H1 (cell line): ENCODE measurements at regions not wholly inside any gene's neighbourhood (a gene's known extent, or its start where the extent isn't known, plus 50 kb on each side); places are given as distances from the start of the nearest gene placed in this dataset.

Experiments
- CTCF ChIA-PET: fragments of 300-600 bp; sonication (Branson Sonifier 250); formaldehyde crosslinking; loops from one replicate; lab custom pipeline; 2021; ENCODE audit not compliant: partially characterized antibody; lab: Charles Lee
- POLR2A ChIA-PET: fragments of 300-600 bp; sonication (Branson Sonifier 250); formaldehyde crosslinking; loops from one replicate; lab custom pipeline; 2021; ENCODE audit warnings: inconsistent platforms; ENCODE audit not compliant: partially characterized antibody; lab: Charles Lee
- DNase-seq, 2 experiments: peaks; one replicate each; pipeline versions ENCODE4 v3.0.0 to v3.0.0-alpha.2; 2010 to 2022; ENCODE audit warnings: low spot score in 2 of 2, low read depth in 1 of 2, mixed read lengths in 1 of 2
- FAIRE-seq: peaks from 2 replicates; lab custom pipeline; 2011; peaks lifted over from hg19 to GRCh38; lab: Jason Lieb, UNC
- H2AFZ ChIP-seq: 2 replicates; pipeline ENCODE4 v1.8.1; 2012; ENCODE audit warnings: low read length, inconsistent platforms
- H2AK5ac ChIP-seq: 2 replicates; pipeline ENCODE4 v1.6.1; 2013; ENCODE audit warnings: low read depth, low read length
- H2BK120ac ChIP-seq: replicated peaks from 2 replicates; pipeline ENCODE3; 2013; ENCODE audit warnings: low read depth, low read length, inconsistent platforms
- H2BK12ac ChIP-seq: 2 replicates; pipeline ENCODE4 v1.6.1; 2013; ENCODE audit warnings: low read depth, low read length
- H2BK15ac ChIP-seq: 2 replicates; pipeline ENCODE4 v1.6.1; 2013; ENCODE audit warnings: low read length
- H2BK20ac ChIP-seq: 2 replicates; pipeline ENCODE4 v1.6.1; 2013; ENCODE audit warnings: low read length
- H2BK5ac ChIP-seq: 2 replicates; pipeline ENCODE4 v1.6.1; 2013; ENCODE audit warnings: low read depth, low read length
- H3K14ac ChIP-seq: 2 replicates; pipeline ENCODE4 v1.6.1; 2013; ENCODE audit warnings: inconsistent platforms; ENCODE audit not compliant: insufficient read length
- H3K18ac ChIP-seq: 2 replicates; pipeline ENCODE4 v1.6.1; 2013; ENCODE audit warnings: low read length; ENCODE audit errors: extremely low read depth
- H3K23ac ChIP-seq: 2 replicates; pipeline ENCODE4 v1.6.1; 2013; ENCODE audit warnings: inconsistent platforms; ENCODE audit not compliant: insufficient read length
- H3K23me2 ChIP-seq: 2 replicates; pipeline ENCODE4 v1.6.1; 2013; ENCODE audit warnings: low read depth, low read length
- H3K27ac ChIP-seq: 2 replicates; pipeline ENCODE4 v1.6.1; 2011; ENCODE audit warnings: low read depth, low read length, inconsistent platforms
- H3K27me3 ChIP-seq, 4 experiments: replicated peaks in 1 of 4; 1 replicate in 1 of 4; 2 replicates in 3 of 4; pipeline versions ENCODE4 v1.6.1 to v1.8.1; 2011 to 2013; ENCODE audit warnings: low read length in 3 of 4, mild to moderate bottlenecking in 3 of 4, inconsistent platforms in 2 of 4, mixed read lengths in 2 of 4, moderate library complexity in 1 of 4; ENCODE audit not compliant: control insufficient read depth in 3 of 4, insufficient read depth in 3 of 4; ENCODE audit errors: extremely low read depth in 1 of 4
- H3K36me3 ChIP-seq, 4 experiments: 2 replicates each; pipeline versions ENCODE4 v1.6.1 to v1.8.1; 2011 to 2013; ENCODE audit warnings: mild to moderate bottlenecking in 4 of 4, low read length in 3 of 4, moderate library complexity in 2 of 4, control low read depth in 1 of 4, inconsistent platforms in 1 of 4; ENCODE audit not compliant: insufficient read depth in 4 of 4, control insufficient read depth in 2 of 4
- H3K4ac ChIP-seq: replicated peaks from 2 replicates; pipeline ENCODE3; 2013; ENCODE audit warnings: low read length, low read depth, mixed read lengths, inconsistent platforms; ENCODE audit not compliant: insufficient read length
- H3K4me1 ChIP-seq, 4 experiments: replicated peaks in 1 of 4; 1 replicate in 1 of 4; 2 replicates in 3 of 4; pipeline versions ENCODE4 v1.6.1 to v1.8.1; 2011 to 2013; ENCODE audit warnings: low read length in 3 of 4, inconsistent platforms in 2 of 4, mixed read lengths in 1 of 4; ENCODE audit not compliant: insufficient read depth in 4 of 4, control insufficient read depth in 3 of 4
- H3K4me2 ChIP-seq, 2 experiments: 2 replicates each; pipeline versions ENCODE4 v1.6.1 to v1.8.1; 2011 to 2013; ENCODE audit warnings: low read depth in 2 of 2, low read length in 2 of 2, control low read depth in 1 of 2, inconsistent platforms in 1 of 2, mild to moderate bottlenecking in 1 of 2; ENCODE audit not compliant: insufficient read depth in 1 of 2
- H3K4me3 ChIP-seq, 4 experiments: fragments of 200-600, 300-600 bp in 1 of 4; sonication (generic), shearing (Covaris generic), sonication (Bioruptor Twin) in 1 of 4; 2 replicates each; pipeline versions ENCODE4 v1.5.1 to v1.8.1; 2011 to 2016; ENCODE audit warnings: low read length in 4 of 4, low read depth in 3 of 4, control low read depth in 2 of 4, inconsistent platforms in 2 of 4, mild to moderate bottlenecking in 2 of 4, mixed read lengths in 1 of 4, moderate library complexity in 1 of 4; ENCODE audit not compliant: insufficient read depth in 2 of 4; ENCODE audit errors: extremely low read depth in 1 of 4
- H3K56ac ChIP-seq: replicated peaks from 2 replicates; pipeline ENCODE3; 2013; ENCODE audit warnings: low read depth, mild to moderate bottlenecking, mixed read lengths, low read length, inconsistent platforms; ENCODE audit not compliant: insufficient read length
- H3K79me1 ChIP-seq: 2 replicates; pipeline ENCODE4 v1.6.1; 2013; ENCODE audit warnings: low read depth, low read length, control low read depth
- H3K79me2 ChIP-seq, 2 experiments: 2 replicates each; pipeline versions ENCODE4 v1.6.1 to v1.8.1; 2012 to 2013; ENCODE audit warnings: low read length in 2 of 2, mild to moderate bottlenecking in 2 of 2, inconsistent platforms in 1 of 2; ENCODE audit not compliant: insufficient read depth in 2 of 2, control insufficient read depth in 1 of 2
- H3K9ac ChIP-seq, 4 experiments: replicated peaks in 1 of 4; 1 replicate in 1 of 4; 2 replicates in 3 of 4; pipeline versions ENCODE4 v1.6.1 to v1.8.1; 2011 to 2013; ENCODE audit warnings: low read depth in 3 of 4, low read length in 3 of 4, control low read depth in 2 of 4, mild to moderate bottlenecking in 2 of 4, moderate library complexity in 2 of 4, inconsistent platforms in 1 of 4; ENCODE audit errors: extremely low read depth in 1 of 4
- H3K9me3 ChIP-seq, 2 experiments: 2 replicates each; pipeline versions ENCODE4 v1.6.1 to v1.8.1; 2012 to 2013; ENCODE audit warnings: mild to moderate bottlenecking in 2 of 2, moderate library complexity in 2 of 2, control low read depth in 1 of 2, inconsistent platforms in 1 of 2, low read depth in 1 of 2, low read length in 1 of 2, mixed read lengths in 1 of 2; ENCODE audit not compliant: insufficient read depth in 2 of 2
- H4K20me1 ChIP-seq, 2 experiments: replicated peaks in 1 of 2; 2 replicates each; pipeline versions ENCODE3 to v1.8.1; 2011 to 2013; ENCODE audit warnings: inconsistent platforms in 2 of 2, low read length in 2 of 2, mild to moderate bottlenecking in 1 of 2; ENCODE audit not compliant: insufficient read depth in 2 of 2, control insufficient read depth in 1 of 2
- H4K5ac ChIP-seq: 2 replicates; pipeline ENCODE4 v1.6.1; 2013; ENCODE audit warnings: low read length, low read depth, mixed read lengths, inconsistent platforms; ENCODE audit not compliant: insufficient read length
- H4K8ac ChIP-seq: 2 replicates; pipeline ENCODE4 v1.8.0; 2013; ENCODE audit warnings: mild to moderate bottlenecking, moderate library complexity, low read length, inconsistent platforms; ENCODE audit not compliant: insufficient read depth; ENCODE audit errors: extremely low read depth
- H4K91ac ChIP-seq: replicated peaks from 2 replicates; pipeline ENCODE3; 2013; ENCODE audit warnings: low read length, mixed read lengths, inconsistent platforms; ENCODE audit not compliant: insufficient read length
- BCL11A ChIP-seq, 2 experiments: IDR thresholded peaks; one replicate each; pipeline ENCODE4 v1.6.1; 2011; ENCODE audit warnings: low read depth in 2 of 2, low read length in 2 of 2, mild to moderate bottlenecking in 2 of 2
- CHD1 ChIP-seq: IDR thresholded peaks from 2 replicates; pipeline ENCODE4 v1.6.1; 2012; ENCODE audit warnings: low read depth, low read length, improper control_type of control experiment
- CREB1 ChIP-seq: IDR thresholded peaks from 2 replicates; pipeline ENCODE4 v1.6.1; 2012; ENCODE audit warnings: inconsistent platforms
- CTBP2 ChIP-seq: IDR thresholded peaks from 2 replicates; pipeline ENCODE4 v1.7.0; 2011; ENCODE audit warnings: borderline replicate concordance, mild to moderate bottlenecking, moderate library complexity, mixed read lengths, low read length; ENCODE audit not compliant: insufficient read depth, insufficient read length
- FOSL1 ChIP-seq: IDR thresholded peaks from 2 replicates; pipeline ENCODE4 v1.6.1; 2011; ENCODE audit warnings: mild to moderate bottlenecking, low read depth, low read length, moderate library complexity; ENCODE audit not compliant: insufficient read depth
- HDAC6 ChIP-seq: IDR thresholded peaks from one replicate; pipeline ENCODE4 v1.7.1; 2012; ENCODE audit warnings: low read depth, mild to moderate bottlenecking, inconsistent platforms, low read length, moderate library complexity
- KDM1A ChIP-seq: fragments of 200-600, 300-600 bp; sonication (generic); IDR thresholded peaks from 2 replicates; pipeline ENCODE4 v1.7.1; 2016; ENCODE audit warnings: mild to moderate bottlenecking, low read length, borderline replicate concordance
- POU5F1 ChIP-seq: IDR thresholded peaks from 2 replicates; pipeline ENCODE4 v1.6.1; 2011; ENCODE audit warnings: low read depth, mild to moderate bottlenecking, low read length, moderate library complexity
- RFX5 ChIP-seq: IDR thresholded peaks from 2 replicates; pipeline ENCODE4 v1.6.1; 2011; ENCODE audit warnings: low read depth, low read length, improper control_type of control experiment, borderline replicate concordance
- RXRA ChIP-seq: IDR thresholded peaks from 2 replicates; pipeline ENCODE4 v1.6.1; 2011; ENCODE audit warnings: low read depth, mild to moderate bottlenecking, low read length, moderate library complexity; ENCODE audit not compliant: insufficient read depth
- SIX5 ChIP-seq: IDR thresholded peaks from 2 replicates; pipeline ENCODE4 v1.6.1; 2011; ENCODE audit warnings: mild to moderate bottlenecking, low read depth, low read length
- YY1 ChIP-seq: IDR thresholded peaks from 2 replicates; pipeline ENCODE4 v1.6.1; 2011; ENCODE audit warnings: low read depth, mild to moderate bottlenecking, low read length
- ZNF274 ChIP-seq: IDR thresholded peaks from 2 replicates; pipeline ENCODE4 v1.7.0; 2012; ENCODE audit warnings: low read length, borderline replicate concordance; ENCODE audit errors: extremely low read depth
- WGBS, 2 experiments: shearing (Covaris generic) in 1 of 2; methylation state at CpG; one replicate each; pipeline versions ENCODE4 v1.1.6 to v1.1.7; 2013 to 2015; ENCODE audit warnings: low lambda C conversion rate in 2 of 2, mixed read lengths in 2 of 2, inconsistent platforms in 1 of 2, low coverage in 1 of 2, missing lambda C conversion rate in 1 of 2; ENCODE audit not compliant: insufficient replicate concordance in 2 of 2, insufficient coverage in 1 of 2, insufficient read length in 1 of 2; ENCODE audit errors: extremely low coverage in 1 of 2, missing lambda C conversion rate in 1 of 2; 5-methylcytosine and 5-hydroxymethylcytosine counted together
- TF ChIP-seq, protein P1 (sequence below): IDR thresholded peaks from 2 replicates; pipeline ENCODE4 v1.6.1; 2011; ENCODE audit warnings: low read length, improper control_type of control experiment

GRCh38 chr2:7325186-7325585, 408.0 kb downstream of the RNF144A start:
- POLR2A ChIA-PET: no interaction called here
- no peak overlapping the region for H2BK5ac ChIP-seq
- H2BK20ac ChIP-seq: no peak overlapping the region
- no peaks in the 10 kb centered on the region for H3K79me2 ChIP-seq
- CTCF ChIA-PET: interaction anchor here (0.9 to 1.3 kb wide), 4 partner anchors 21 to 1149 kb away, joined by 3 to 4 read pairs (median 4); no protein-coding TSS in a partner anchor
- H4K20me1 ChIP-seq: no peaks in the 10 kb centered on the region
- peaks cover 0 to 7% (median 0%) of the 10 kb centered on the region in 4 experiments; a peak in 4 of 7 replicates for H3K4me1 ChIP-seq
- H3K9ac ChIP-seq: no peak overlapping the region
- no peak overlapping the region for H3K4ac ChIP-seq
- no peak overlapping the region for H3K23ac ChIP-seq
- H2AFZ ChIP-seq: no peak overlapping the region
- no peak overlapping the region for H3K27ac ChIP-seq
- H3K23me2 ChIP-seq: no peaks in the 10 kb centered on the region
- H3K14ac ChIP-seq: no peak overlapping the region
- H2BK120ac ChIP-seq: no peak overlapping the region
- no peak for DNase-seq
- H4K8ac ChIP-seq: no peak overlapping the region
- no peak overlapping the region for H2AK5ac ChIP-seq
- no peak overlapping the region for H4K5ac ChIP-seq
- no peaks in the 10 kb centered on the region for H3K79me1 ChIP-seq
- no peaks in the 10 kb centered on the region for H3K36me3 ChIP-seq
- WGBS, 2 experiments: 93% methylated on average over 4 of the region's 4 CpGs; no CpG with 5 or more reads in 1 of the 2 experiments
- H3K4me2 ChIP-seq: no peak overlapping the region
- no peak overlapping the region; the same call in 1 of the 2 replicates for H2BK12ac ChIP-seq
- no peaks in the 10 kb centered on the region; a peak in 1 of 7 replicates for H3K27me3 ChIP-seq
- no peak overlapping the region for H2BK15ac ChIP-seq
- H3K56ac ChIP-seq: no peak overlapping the region
- no peak overlapping the region for H3K18ac ChIP-seq
- no peak overlapping the region for H3K4me3 ChIP-seq
- FAIRE-seq: no peak
- no peaks in the 10 kb centered on the region for H3K9me3 ChIP-seq
- no peak overlapping the region for H4K91ac ChIP-seq
- TF ChIP-seq CREB1 (no peak), BCL11A (IDR thresholded peaks at IDR 0.05; ENCODE audit: low read depth in 2 of 2, low read length in 2 of 2) (no peak), KDM1A (no peak), POU5F1 (no peak), CHD1 (no peak), FOSL1 (no peak), YY1 (no peak), RXRA (no peak), HDAC6 (no peak), RFX5 (no peak), CTBP2 (no peak), ZNF274 (no peak), SIX5 (no peak)
- TF ChIP-seq, protein P1, sequence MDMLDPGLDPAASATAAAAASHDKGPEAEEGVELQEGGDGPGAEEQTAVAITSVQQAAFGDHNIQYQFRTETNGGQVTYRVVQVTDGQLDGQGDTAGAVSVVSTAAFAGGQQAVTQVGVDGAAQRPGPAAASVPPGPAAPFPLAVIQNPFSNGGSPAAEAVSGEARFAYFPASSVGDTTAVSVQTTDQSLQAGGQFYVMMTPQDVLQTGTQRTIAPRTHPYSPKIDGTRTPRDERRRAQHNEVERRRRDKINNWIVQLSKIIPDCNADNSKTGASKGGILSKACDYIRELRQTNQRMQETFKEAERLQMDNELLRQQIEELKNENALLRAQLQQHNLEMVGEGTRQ: no peak
